Tibial artery (tissue), 4 donors: ENCODE measurements at regions not wholly inside any gene's neighbourhood (a gene's known extent, or its start where the extent isn't known, plus 50 kb on each side); places are given as distances from the start of the nearest gene placed in this dataset.
A peak's percentile ranks its signal among the peaks of the same experiment; 100 is the strongest.

ENCODE experiments used
- DNase-seq, 2 donors: peaks; one replicate each; pipeline ENCODE4 v3.0.0-alpha.2; 2019
- H3K27ac ChIP-seq, 2 donors: fragments of 200-600 bp; sonication (generic) in 1 of 2; 1 replicate in 1 of 2; 2 replicates in 1 of 2; pipeline ENCODE4 v1.5.1; 2018 to 2019; ENCODE audit warnings: mild to moderate bottlenecking in 1 of 2
- H3K27me3 ChIP-seq, 2 donors: fragments of 200-600 bp; sonication (generic) in 1 of 2; one replicate each; pipeline versions ENCODE4 v1.5.1 to v1.6.0; 2016 to 2019
- H3K36me3 ChIP-seq, 3 donors: fragments of 200-600 bp; sonication (generic) in 2 of 3; one replicate each; pipeline ENCODE4 v1.5.1; 2016 to 2019; ENCODE audit warnings: mild to moderate bottlenecking in 2 of 3
- H3K4me1 ChIP-seq, 4 donors: fragments of 200-600 bp; sonication (generic) in 2 of 4; 1 replicate in 3 of 4; 2 replicates in 1 of 4; pipeline ENCODE4 v1.5.1; 2016 to 2019
- H3K4me3 ChIP-seq, 2 donors: fragments of 200-600 bp; sonication (generic) in 1 of 2; 1 replicate in 1 of 2; 2 replicates in 1 of 2; pipeline ENCODE4 v1.5.1; 2018 to 2019; ENCODE audit warnings: mild to moderate bottlenecking in 2 of 2
- H3K9me3 ChIP-seq, 3 donors: fragments of 200-600 bp; sonication (generic) in 1 of 3; one replicate each; pipeline ENCODE4 v1.5.1; 2016 to 2019
- CTCF ChIP-seq, 2 experiments: fragments of 200-600 bp in 1 of 2; fragments of 450-650 bp in 1 of 2; IDR thresholded peaks; one replicate each; pipeline ENCODE4 v1.5.1; 2017 to 2019; ENCODE audit warnings: antibody characterized with exemption in 2 of 2, mild to moderate bottlenecking in 1 of 2, moderate library complexity in 1 of 2
- intact Hi-C: fragments of 100-400 bp; cut with DNase I; formaldehyde crosslinking; loops from one replicate; pipeline ENCODE4 v1.15.0; 2023; ENCODE audit warnings: low total_unique reads

GRCh38 chr10:89869180-89869579 is 167.8 kb downstream of the KIF20B start:
- no peaks in the 10 kb centered on the region for H3K9me3 ChIP-seq
- no peak overlapping the region for H3K4me3 ChIP-seq
- peaks cover 0 to 26% (median 8%) of the 10 kb centered on the region in 4 donors for H3K4me1 ChIP-seq
- H3K36me3 ChIP-seq = no peaks in the 10 kb centered on the region
- peak overlapping the region in 1 of 2 donors; percentile 27 for H3K27ac ChIP-seq
- no peak for DNase-seq
- intact Hi-C loops = no loop called here
- no peaks in the 10 kb centered on the region for H3K27me3 ChIP-seq
- no peak for TF ChIP-seq CTCF (IDR thresholded peaks at IDR 0.05)

GRCh38 chr10:89869592-89870156 is 168.3 kb downstream of the KIF20B start:
- no peaks in the 10 kb centered on the region for H3K27me3 ChIP-seq
- intact Hi-C loops = no loop called here
- peaks cover 0 to 26% (median 8%) of the 10 kb centered on the region in 4 donors for H3K4me1 ChIP-seq
- no peaks in the 10 kb centered on the region for H3K9me3 ChIP-seq
- H3K36me3 ChIP-seq = no peaks in the 10 kb centered on the region
- no peak for TF ChIP-seq CTCF (IDR thresholded peaks at IDR 0.05)
- DNase-seq = no peak
- peak overlapping the region in 1 of 2 donors; percentile 27 for H3K27ac ChIP-seq
- H3K4me3 ChIP-seq = no peak overlapping the region

- TF ChIP-seq CTCF (IDR thresholded peaks at IDR 0.05) = no peak
- Histone ChIP-seq H3K4me3 (no peak overlapping the region), H3K4me1 (peaks cover 0 to 26% (median 8%) of the 10 kb centered on the region in 4 donors), H3K9me3 (no peaks in the 10 kb centered on the region), H3K27ac (no peak overlapping the region), H3K27me3 (no peaks in the 10 kb centered on the region), H3K36me3 (no peaks in the 10 kb centered on the region)
- intact Hi-C loops = no loop called here
- no peak for DNase-seq
Measured at GRCh38 chr10:89870936-89871335, 169.5 kb downstream of the KIF20B start.

GRCh38 chr10:89873055-89873454 is 171.7 kb downstream of the KIF20B start:
- Histone ChIP-seq H3K27me3 (no peaks in the 10 kb centered on the region), H3K9me3 (no peaks in the 10 kb centered on the region), H3K36me3 (no peaks in the 10 kb centered on the region), H3K4me3 (no peak overlapping the region), H3K27ac (no peak overlapping the region), H3K4me1 (peaks cover 0 to 23% (median 8%) of the 10 kb centered on the region in 4 donors)
- TF ChIP-seq CTCF (IDR thresholded peaks at IDR 0.05) = no peak
- intact Hi-C loops = no loop called here
- no peak for DNase-seq

GRCh38 chr10:89875557-89875956 is 174.2 kb downstream of the KIF20B start:
- peaks cover 0 to 5% (median 0%) of the 10 kb centered on the region in 3 donors for H3K9me3 ChIP-seq
- no peaks in the 10 kb centered on the region for H3K27me3 ChIP-seq
- H3K4me3 ChIP-seq = no peak overlapping the region
- TF ChIP-seq CTCF (IDR thresholded peaks at IDR 0.05) = no peak
- no peaks in the 10 kb centered on the region for H3K36me3 ChIP-seq
- DNase-seq = no peak
- intact Hi-C loops = no loop called here
- H3K4me1 ChIP-seq = no peaks in the 10 kb centered on the region
- no peak overlapping the region for H3K27ac ChIP-seq

GRCh38 chr10:89879121-89879520 is 177.7 kb downstream of the KIF20B start:
- DNase-seq = no peak
- intact Hi-C loops = no loop called here
- H3K27ac ChIP-seq = no peak overlapping the region
- peaks cover 0 to 9% (median 0%) of the 10 kb centered on the region in 3 donors for H3K9me3 ChIP-seq
- no peak overlapping the region for H3K4me3 ChIP-seq
- no peaks in the 10 kb centered on the region for H3K27me3 ChIP-seq
- no peaks in the 10 kb centered on the region for H3K36me3 ChIP-seq
- no peaks in the 10 kb centered on the region for H3K4me1 ChIP-seq
- TF ChIP-seq CTCF (IDR thresholded peaks at IDR 0.05) = no peak
